Vagina (tissue), 2 donors: ENCODE measurements at regions not wholly inside any gene's neighbourhood (a gene's known extent, or its start where the extent isn't known, plus 50 kb on each side); places are given as distances from the start of the nearest gene placed in this dataset.

Experiments
- CTCF ChIP-seq, 3 experiments: fragments of 450-650 bp in 2 of 3; fragments of 200-600 bp in 1 of 3; sonication (generic) in 1 of 3; IDR thresholded peaks; one replicate each; pipeline ENCODE4 v1.5.1; 2017 to 2019; ENCODE audit warnings: antibody characterized with exemption in 3 of 3, mild to moderate bottlenecking in 2 of 3, moderate library complexity in 2 of 3
- POLR2A ChIP-seq, 2 donors: fragments of 450-650 bp; IDR thresholded peaks; one replicate each; pipeline ENCODE4 v1.6.1; 2017; ENCODE audit warnings: antibody characterized with exemption in 2 of 2, mild to moderate bottlenecking in 2 of 2, moderate library complexity in 2 of 2

- TF ChIP-seq POLR2A (IDR thresholded peaks at IDR 0.05): no peak
- no peak for TF ChIP-seq CTCF (IDR thresholded peaks at IDR 0.05)
Measured at GRCh38 chr9:82563841-82564240, 499.1 kb downstream of the RASEF start.
